ENCODE measurements at regions not wholly inside any gene's neighbourhood (a gene's known extent, or its start where the extent isn't known, plus 50 kb on each side); places are given as distances from the start of the nearest gene placed in this dataset.

- no peak for DNase-seq
Observed at GRCh38 chr20:39109933-39110818, 148.0 kb downstream of the DHX35 start.

- no peak for DNase-seq
Observed at GRCh38 chr20:39108746-39109145, 146.6 kb downstream of the DHX35 start.

GRCh38 chr20:39107741-39108140, 145.6 kb downstream of the DHX35 start:
- DNase-seq = no peak

- no peak for DNase-seq
Observed at GRCh38 chr20:39106791-39107190, 144.6 kb downstream of the DHX35 start.

- DNase-seq = no peak
Observed at GRCh38 chr20:39105551-39105950, 143.4 kb downstream of the DHX35 start.

GRCh38 chr20:39103732-39104131, 141.6 kb downstream of the DHX35 start:
- DNase-seq = no peak

GRCh38 chr20:39103305-39103704, 141.2 kb downstream of the DHX35 start:
- no peak for DNase-seq

- DNase-seq = no peak
Observed at GRCh38 chr20:39101895-39102294, 139.8 kb downstream of the DHX35 start.

GRCh38 chr20:39100691-39101090, 138.5 kb downstream of the DHX35 start:
- DNase-seq = no peak

GRCh38 chr20:39097889-39098288, 135.7 kb downstream of the DHX35 start:
- DNase-seq = no peak

GRCh38 chr20:39095870-39096269, 133.7 kb downstream of the DHX35 start:
- no peak for DNase-seq

- DNase-seq = no peak
Observed at GRCh38 chr20:39094391-39094790, 132.2 kb downstream of the DHX35 start.

- no peak for DNase-seq
Observed at GRCh38 chr20:39092733-39093410, 130.7 kb downstream of the DHX35 start.

- no peak for DNase-seq
Observed at GRCh38 chr20:39090906-39091305, 128.8 kb downstream of the DHX35 start.

GRCh38 chr20:39089797-39090196, 127.7 kb downstream of the DHX35 start:
- DNase-seq = no peak

Measured in NCI-H1092 treated with DMSO at 0.1 percent for 48 hours (cell line).